ENCODE measurements at regions not wholly inside any gene's neighbourhood (a gene's known extent, or its start where the extent isn't known, plus 50 kb on each side); places are given as distances from the start of the nearest gene placed in this dataset.

DNA sequence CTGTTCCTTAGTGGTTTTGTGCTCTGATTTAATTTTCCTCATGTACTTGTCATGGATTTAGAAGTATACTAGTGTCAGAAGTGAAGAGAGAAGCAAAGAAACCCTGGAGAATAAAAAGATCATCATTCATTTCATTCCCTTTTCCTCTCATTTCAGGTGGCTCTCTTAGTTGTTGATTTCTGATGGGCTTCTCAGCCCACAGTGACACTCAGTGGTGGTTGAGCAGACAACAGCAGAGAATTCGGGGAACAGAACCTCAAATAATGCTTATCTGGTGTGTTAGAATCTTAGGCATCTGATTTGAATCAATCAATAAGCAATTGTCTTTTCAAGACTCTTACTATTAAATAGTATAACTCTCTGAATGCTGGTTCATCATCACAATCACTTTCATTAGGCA lies 1289.4 kb downstream of the FAM181B start:
- WGBS (ENCODE audit: insufficient coverage, insufficient replicate concordance, low lambda C conversion rate, missing lambda C conversion rate), result 0% methylated on average over 1 of the region's 1 CpG
- Histone ChIP-seq H3K79me2 (ENCODE audit: control insufficient read depth, insufficient read depth, low read length) (no peaks in the 10 kb centered on the region), H3K4me2 (ENCODE audit: control insufficient read depth, insufficient read depth) (no peak overlapping the region), H4K20me1 (ENCODE audit: control insufficient read depth, insufficient read depth) (no peaks in the 10 kb centered on the region), H2AFZ (ENCODE audit: control insufficient read depth, low read depth, low read length) (no peak overlapping the region), H3K27me3 (replicated peaks in 1 of 2; ENCODE audit: control insufficient read depth in 2 of 2, insufficient read depth in 2 of 2, low read length in 1 of 2) (no peaks in the 10 kb centered on the region), H3K36me3 (ENCODE audit: control insufficient read depth in 2 of 2, insufficient read depth in 2 of 2, low read length in 1 of 2) (no peaks in the 10 kb centered on the region), H3K9me3 (replicated peaks; ENCODE audit: control insufficient read depth, insufficient read depth, low read length) (no peaks in the 10 kb centered on the region), H3K27ac (ENCODE audit: control insufficient read depth, insufficient read depth) (no peak overlapping the region), H3K4me3 (no peak overlapping the region), H3K4me1 (ENCODE audit: control insufficient read depth, insufficient read depth, low read length) (no peaks in the 10 kb centered on the region), H3K9ac (ENCODE audit: control insufficient read depth, insufficient read depth, low read length) (no peak overlapping the region)
- in situ Hi-C loops (cut with MboI) (no loop called here), intact Hi-C loops (cut with micrococcal nuclease; ENCODE audit: unreplicated experiment) (no loop called here)
- BruUV-seq (replicated peaks), result no TSS peak
- ATAC-seq (no peak), DNase-seq (ENCODE audit: low read depth, low spot score) (no peak), FAIRE-seq (no peak)
- ChIA-PET RAD21 (ENCODE audit: unreplicated experiment) (no interaction called here), POLR2A (no interaction called here), CTCF (no interaction called here), SMC1A (ENCODE audit: uncharacterized antibody, unreplicated experiment) (no interaction called here)
- TF ChIP-seq, protein P1, sequence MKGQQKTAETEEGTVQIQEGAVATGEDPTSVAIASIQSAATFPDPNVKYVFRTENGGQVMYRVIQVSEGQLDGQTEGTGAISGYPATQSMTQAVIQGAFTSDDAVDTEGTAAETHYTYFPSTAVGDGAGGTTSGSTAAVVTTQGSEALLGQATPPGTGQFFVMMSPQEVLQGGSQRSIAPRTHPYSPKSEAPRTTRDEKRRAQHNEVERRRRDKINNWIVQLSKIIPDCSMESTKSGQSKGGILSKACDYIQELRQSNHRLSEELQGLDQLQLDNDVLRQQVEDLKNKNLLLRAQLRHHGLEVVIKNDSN (IDR thresholded peaks at IDR 0.05; ENCODE audit: borderline replicate concordance, extremely low read length, insufficient read depth, low read depth, low read length), result no peak
- TF ChIP-seq, protein P2, sequence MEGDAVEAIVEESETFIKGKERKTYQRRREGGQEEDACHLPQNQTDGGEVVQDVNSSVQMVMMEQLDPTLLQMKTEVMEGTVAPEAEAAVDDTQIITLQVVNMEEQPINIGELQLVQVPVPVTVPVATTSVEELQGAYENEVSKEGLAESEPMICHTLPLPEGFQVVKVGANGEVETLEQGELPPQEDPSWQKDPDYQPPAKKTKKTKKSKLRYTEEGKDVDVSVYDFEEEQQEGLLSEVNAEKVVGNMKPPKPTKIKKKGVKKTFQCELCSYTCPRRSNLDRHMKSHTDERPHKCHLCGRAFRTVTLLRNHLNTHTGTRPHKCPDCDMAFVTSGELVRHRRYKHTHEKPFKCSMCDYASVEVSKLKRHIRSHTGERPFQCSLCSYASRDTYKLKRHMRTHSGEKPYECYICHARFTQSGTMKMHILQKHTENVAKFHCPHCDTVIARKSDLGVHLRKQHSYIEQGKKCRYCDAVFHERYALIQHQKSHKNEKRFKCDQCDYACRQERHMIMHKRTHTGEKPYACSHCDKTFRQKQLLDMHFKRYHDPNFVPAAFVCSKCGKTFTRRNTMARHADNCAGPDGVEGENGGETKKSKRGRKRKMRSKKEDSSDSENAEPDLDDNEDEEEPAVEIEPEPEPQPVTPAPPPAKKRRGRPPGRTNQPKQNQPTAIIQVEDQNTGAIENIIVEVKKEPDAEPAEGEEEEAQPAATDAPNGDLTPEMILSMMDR (IDR thresholded peaks at IDR 0.05 in 2 of 3, conservative IDR thresholded peaks at IDR 0.05 in 1 of 3; ENCODE audit: control insufficient read depth in 2 of 3, extremely low read depth in 1 of 3, insufficient read depth in 1 of 3, low read depth in 3 of 3, low read length in 3 of 3), result 0 out of 6 replicates have a peak, but pooled peaks of 2 of the 3 experiments have one; percentile 7 to 8
- TF ChIP-seq, protein P3, sequence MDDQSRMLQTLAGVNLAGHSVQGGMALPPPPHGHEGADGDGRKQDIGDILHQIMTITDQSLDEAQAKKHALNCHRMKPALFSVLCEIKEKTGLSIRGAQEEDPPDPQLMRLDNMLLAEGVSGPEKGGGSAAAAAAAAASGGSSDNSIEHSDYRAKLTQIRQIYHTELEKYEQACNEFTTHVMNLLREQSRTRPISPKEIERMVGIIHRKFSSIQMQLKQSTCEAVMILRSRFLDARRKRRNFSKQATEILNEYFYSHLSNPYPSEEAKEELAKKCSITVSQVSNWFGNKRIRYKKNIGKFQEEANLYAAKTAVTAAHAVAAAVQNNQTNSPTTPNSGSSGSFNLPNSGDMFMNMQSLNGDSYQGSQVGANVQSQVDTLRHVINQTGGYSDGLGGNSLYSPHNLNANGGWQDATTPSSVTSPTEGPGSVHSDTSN (IDR thresholded peaks at IDR 0.05; ENCODE audit: insufficient replicate concordance, low read depth, low read length), result no peak
- TF ChIP-seq RAD21 (IDR thresholded peaks at IDR 0.05; ENCODE audit: insufficient read depth, low read depth, low read length), result peak; percentile 25; the same call in 1 of the 2 replicates
- TF ChIP-seq, protein P4, sequence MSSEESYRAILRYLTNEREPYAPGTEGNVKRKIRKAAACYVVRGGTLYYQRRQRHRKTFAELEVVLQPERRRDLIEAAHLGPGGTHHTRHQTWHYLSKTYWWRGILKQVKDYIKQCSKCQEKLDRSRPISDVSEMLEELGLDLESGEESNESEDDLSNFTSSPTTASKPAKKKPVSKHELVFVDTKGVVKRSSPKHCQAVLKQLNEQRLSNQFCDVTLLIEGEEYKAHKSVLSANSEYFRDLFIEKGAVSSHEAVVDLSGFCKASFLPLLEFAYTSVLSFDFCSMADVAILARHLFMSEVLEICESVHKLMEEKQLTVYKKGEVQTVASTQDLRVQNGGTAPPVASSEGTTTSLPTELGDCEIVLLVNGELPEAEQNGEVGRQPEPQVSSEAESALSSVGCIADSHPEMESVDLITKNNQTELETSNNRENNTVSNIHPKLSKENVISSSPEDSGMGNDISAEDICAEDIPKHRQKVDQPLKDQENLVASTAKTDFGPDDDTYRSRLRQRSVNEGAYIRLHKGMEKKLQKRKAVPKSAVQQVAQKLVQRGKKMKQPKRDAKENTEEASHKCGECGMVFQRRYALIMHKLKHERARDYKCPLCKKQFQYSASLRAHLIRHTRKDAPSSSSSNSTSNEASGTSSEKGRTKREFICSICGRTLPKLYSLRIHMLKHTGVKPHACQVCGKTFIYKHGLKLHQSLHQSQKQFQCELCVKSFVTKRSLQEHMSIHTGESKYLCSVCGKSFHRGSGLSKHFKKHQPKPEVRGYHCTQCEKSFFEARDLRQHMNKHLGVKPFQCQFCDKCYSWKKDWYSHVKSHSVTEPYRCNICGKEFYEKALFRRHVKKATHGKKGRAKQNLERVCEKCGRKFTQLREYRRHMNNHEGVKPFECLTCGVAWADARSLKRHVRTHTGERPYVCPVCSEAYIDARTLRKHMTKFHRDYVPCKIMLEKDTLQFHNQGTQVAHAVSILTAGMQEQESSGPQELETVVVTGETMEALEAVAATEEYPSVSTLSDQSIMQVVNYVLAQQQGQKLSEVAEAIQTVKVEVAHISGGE (CRISPR knock-in tag; IDR thresholded peaks at IDR 0.05), result no peak
